NCI-H2227 (cell line): ENCODE measurements at regions not wholly inside any gene's neighbourhood (a gene's known extent, or its start where the extent isn't known, plus 50 kb on each side); places are given as distances from the start of the nearest gene placed in this dataset.

Experiments used
- DNase-seq: peaks from one replicate; lab custom pipeline; 2025; ENCODE audit not compliant: unreplicated experiment; lab: John Stamatoyannopoulos, UW

DNA sequence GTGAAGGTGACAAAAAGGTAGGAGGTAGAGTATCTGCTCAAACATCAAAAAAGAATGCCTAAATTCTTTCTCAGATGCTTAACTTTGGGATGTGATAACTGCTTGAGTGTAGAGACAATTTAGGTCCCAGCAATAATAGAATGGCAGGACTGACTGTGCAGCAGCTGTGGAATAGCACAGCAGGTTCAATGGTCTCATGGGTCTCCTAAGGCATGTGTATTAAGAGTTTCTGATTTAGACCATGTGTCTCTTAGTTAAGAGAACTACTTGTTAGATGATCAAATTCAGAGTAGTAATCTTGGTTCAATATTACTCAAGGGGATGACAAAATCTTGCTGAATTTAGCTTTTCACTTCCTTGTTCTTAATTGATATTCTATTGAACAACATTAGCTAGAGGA lies 72.0 kb downstream of the ALX1 start:
- no peak for DNase-seq

- DNase-seq: no peak
Measured at GRCh38 chr12:85356596-85357385, 76.8 kb downstream of the ALX1 start.

- DNase-seq: no peak
Measured at GRCh38 chr12:85357609-85358008, 77.6 kb downstream of the ALX1 start.

- no peak for DNase-seq
Measured at GRCh38 chr12:85358715-85359114, 78.7 kb downstream of the ALX1 start.

GRCh38 chr12:85363382-85364190 lies 83.6 kb downstream of the ALX1 start:
- no peak for DNase-seq

GRCh38 chr12:85367936-85368335 lies 87.9 kb downstream of the ALX1 start:
- DNase-seq: peak; percentile 37

- DNase-seq: peak; percentile 70
Measured at GRCh38 chr12:85369365-85370154, 89.5 kb downstream of the ALX1 start.

- no peak for DNase-seq
Measured at GRCh38 chr12:85373045-85373444, 93.0 kb downstream of the ALX1 start.

DNA sequence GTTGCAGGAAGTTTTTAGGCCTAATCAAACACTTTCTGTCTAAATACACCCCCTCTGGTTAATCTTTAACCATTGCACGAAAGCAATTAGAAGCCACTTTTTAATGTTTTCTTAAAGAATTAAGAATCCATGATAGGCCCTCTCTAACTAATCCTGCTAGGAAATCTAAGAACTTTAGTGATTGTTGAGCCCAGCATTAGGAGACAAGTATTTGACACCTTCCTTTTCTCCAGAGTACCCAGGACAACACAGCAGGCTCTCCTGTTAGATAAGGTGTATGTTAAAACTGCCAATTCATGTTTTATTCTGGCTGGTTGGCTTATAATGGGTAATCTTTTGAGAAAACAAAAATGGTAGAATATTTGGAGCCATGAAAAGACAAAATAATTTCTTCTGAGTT lies 95.0 kb downstream of the ALX1 start:
- DNase-seq: no peak

- no peak for DNase-seq
Measured at GRCh38 chr12:85385406-85385805, 105.4 kb downstream of the ALX1 start.

GRCh38 chr12:85390266-85390665 lies 110.2 kb downstream of the ALX1 start:
- no peak for DNase-seq

GRCh38 chr12:85392508-85392907 lies 112.5 kb downstream of the ALX1 start:
- DNase-seq: no peak

DNA sequence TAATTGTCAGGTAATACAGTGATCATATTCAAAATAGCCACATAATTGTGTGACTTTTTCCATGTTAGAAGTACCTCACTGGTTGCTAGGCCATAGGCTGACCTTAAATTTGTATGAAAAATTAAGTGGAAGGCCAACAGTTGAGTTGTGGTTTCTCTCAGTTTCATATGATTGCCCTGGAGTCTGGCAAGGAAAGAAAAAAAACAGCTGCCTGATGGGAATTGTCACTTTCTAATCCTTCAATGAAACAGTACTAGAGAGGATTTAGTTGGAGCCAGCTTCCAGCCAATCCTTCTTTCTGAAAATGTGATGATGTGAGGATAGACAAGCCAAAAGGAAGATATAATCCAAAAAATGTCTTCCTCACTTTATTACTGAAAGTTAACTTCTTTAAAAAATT lies 113.6 kb downstream of the ALX1 start:
- no peak for DNase-seq

DNA sequence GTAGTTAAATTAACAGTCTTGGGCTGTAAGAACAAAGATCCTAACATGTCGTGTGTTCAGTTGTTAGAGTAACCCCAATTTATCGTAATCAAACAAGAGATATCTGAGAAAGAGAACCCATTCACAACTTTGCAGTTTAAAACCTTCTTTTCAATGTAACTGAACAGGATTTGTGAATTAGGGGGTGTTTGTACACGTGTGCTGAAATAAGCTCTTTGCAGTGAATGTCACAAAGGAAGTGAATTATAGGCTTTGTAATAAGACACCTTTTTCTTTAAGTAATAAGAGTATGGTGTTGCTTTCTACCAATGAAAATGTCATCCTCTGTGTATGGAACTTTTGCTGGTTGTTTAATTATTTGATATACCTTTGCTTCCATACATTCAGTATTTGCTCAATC lies 114.0 kb downstream of the ALX1 start:
- DNase-seq: peak; percentile 6

DNA sequence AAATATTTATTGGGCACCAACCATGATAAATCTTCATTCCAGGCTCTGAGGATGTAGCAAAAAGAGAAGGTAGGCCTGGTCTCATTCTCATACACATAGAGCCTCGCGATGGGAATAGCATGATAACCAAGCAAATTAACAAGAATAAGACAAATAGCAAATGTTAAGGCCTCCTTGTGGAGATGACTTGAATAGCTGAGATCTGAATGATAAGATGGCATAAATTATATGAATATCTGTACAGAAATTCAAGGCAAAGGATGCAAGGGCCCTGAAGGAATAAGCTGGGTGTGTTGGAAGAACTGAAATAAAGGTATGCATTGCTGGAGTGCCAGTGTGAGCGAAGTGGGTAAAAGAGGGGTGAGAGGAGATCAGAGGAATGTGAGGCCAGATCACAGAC lies 114.8 kb downstream of the ALX1 start:
- no peak for DNase-seq

GRCh38 chr12:85405262-85405661 lies 125.2 kb downstream of the ALX1 start:
- no peak for DNase-seq

DNA sequence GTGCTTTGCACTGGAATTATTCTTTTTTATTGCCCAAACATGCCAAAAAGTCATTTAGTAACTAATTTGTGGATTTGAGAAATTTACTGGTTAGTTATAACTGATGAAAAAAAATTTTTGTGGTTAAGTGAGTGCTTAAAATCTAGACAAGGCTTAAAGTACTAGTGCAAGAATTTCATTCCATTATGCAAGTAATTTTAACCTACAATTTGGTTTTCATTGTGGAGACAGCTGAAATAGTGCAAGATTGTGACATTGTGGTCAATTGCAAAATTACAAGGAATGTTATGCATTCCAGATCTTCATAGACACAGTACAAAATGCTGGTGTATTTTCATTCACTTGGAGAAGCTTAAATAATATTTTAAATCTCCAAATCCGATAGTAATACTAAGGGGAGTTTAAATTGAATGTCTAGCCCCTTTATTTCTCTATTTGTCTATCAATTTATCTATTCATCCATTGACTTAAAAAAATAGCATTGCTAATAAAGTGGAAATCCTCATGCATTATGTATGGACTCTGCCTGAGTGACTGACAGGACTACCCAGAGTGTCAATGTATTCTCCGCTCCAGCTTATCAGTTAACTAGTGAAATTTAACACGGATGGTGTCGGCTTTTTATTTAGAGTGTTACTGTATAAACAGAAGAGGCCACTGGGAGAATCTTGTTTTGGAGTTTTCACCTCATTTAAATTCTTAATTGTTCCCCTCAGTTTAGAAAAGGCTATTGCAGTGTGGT lies 125.9 kb downstream of the ALX1 start:
- no peak for DNase-seq

GRCh38 chr12:85413266-85413665 lies 133.2 kb downstream of the ALX1 start:
- DNase-seq: no peak

DNA sequence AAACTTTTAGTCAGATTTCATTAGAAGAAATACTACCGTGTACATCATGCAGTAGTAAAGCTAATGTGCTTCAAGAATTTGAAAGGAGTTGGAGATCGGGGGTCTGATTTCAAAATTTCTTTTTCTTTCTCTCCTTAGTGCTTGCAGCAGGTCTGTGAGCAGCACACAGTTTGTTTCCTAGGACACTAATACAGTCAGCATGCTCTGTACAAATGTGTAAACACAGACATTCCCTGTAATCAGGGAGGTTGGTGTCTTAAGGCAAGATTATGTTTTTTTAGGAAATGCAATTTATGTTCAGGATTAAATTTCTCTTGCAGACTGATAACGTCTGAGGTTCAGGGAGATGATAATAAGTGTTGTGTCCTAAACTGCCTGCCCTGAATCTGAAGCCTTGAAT lies 142.7 kb downstream of the ALX1 start:
- no peak for DNase-seq

DNA sequence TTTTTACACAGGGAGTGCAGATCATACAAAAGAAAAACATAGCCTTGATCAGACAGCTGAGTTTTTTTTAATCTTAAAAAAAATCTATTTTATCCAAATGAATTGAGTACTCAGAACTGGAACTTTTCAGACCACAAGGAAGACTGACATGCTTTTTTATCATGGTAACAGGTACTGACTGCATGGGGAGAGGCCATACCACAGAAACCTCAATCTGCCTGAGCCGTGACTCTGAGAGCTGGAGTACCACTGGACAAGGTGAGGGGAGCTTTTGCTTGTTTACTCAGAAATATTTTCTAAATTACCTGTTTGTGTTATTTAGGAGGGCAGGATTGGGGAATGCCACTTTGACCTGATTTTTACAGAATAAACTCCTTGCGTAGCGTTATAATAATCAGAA lies 143.9 kb downstream of the ALX1 start:
- no peak for DNase-seq
